HG03571 (cell line): ENCODE measurements at regions not wholly inside any gene's neighbourhood (a gene's known extent, or its start where the extent isn't known, plus 50 kb on each side); places are given as distances from the start of the nearest gene placed in this dataset.

Source experiments
- ATAC-seq: cut with Tn5 transposase; IDR thresholded peaks from one replicate; pipeline ENCODE4 v1.9.1; 2021; ENCODE audit not compliant: unreplicated experiment

DNA sequence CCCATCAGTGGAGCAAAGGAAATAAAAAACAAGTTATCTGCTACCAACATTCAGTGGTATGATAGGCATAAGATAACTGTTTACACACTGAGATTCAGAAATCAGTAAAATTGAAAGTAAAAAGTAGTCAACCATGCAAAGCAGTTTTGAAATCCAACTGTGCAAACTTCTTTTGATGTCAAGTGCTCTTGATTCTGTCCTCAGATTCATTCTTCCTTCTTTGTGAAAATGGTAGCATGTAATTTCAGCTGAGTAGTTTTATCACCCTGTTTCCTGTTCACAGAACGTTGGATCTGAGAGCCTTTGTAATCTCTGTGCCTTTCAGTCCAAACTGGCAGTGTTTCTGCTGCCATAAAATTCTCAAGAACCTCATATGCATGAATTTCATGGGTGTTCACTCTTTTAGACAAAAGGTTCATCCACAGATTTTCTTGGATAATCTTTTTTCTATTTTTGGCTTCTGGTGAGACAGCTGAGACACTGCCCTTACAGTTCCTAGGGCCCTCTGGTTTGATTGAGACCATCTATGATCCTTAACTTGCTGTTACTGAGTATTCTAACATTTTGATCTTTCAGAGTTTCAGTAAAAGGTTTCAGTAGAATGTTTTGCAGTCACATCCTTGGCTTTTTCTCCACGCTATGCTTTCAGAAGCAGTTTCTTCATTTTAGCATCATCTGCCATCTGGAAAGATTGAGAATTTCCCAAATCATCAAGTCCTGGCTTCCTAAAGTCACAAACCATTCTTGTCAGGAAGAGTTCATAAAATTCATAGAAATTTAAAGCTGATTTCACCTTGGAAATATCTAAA lies 272.3 kb upstream of the EPHA4 start:
- no peak for ATAC-seq

DNA sequence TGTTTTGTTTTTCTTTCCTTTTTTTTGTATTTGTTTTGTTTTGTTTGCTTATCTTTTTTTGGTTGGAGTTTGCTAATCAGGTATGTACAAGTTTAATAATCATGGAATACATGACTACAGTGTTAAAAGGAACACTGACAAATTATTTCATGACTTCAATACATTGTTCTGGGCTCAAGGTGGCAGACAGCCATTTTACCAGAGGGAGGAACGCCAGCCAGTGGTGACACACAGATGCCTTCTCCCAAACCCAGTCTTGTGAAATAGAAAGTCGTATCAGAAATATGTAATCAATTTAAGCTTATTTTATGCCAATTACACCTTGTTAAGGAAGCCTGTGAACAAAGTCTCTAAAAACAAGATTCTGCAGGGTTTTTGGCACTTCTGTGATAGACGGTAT lies 264.0 kb upstream of the EPHA4 start:
- no peak for ATAC-seq

DNA sequence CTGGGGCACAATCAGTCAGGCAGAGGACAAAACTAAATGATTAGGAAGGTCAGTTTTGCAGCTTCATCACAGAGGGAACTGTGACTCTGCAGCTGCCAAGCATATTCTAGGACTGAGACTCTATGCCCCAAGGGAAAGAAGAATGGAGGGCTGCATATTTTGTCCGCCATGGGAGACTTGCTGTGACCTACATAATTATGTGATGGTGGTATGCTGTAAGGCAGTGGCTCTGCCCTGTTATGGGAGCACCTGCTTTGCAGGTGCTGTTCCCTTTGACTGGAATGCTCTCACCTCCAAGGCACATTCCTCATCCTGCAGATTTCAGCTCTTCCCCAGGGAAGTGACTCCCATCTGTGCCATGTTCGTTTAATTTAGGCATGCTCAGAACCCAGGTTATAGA lies 261.9 kb upstream of the EPHA4 start:
- no peak for ATAC-seq

DNA sequence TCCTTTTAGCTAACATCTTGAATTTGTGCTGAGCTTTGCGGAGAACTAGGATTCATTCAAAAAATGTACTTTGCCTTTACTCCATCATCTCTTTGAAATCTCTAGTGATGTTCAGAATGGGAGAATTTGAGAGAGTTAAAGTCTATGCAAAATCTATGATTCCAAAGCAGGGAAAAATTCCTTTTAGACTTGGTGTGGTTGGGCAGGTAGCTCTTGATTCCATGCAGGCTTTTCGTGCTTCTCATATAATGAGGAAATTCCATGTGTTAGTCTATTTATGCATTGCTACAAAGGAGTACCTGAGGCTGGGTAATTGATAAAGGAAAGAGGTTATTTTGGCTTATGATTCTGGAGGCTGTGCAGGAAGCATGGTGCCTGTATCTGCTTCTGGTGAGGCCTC lies 258.9 kb upstream of the EPHA4 start:
- no peak for ATAC-seq

DNA sequence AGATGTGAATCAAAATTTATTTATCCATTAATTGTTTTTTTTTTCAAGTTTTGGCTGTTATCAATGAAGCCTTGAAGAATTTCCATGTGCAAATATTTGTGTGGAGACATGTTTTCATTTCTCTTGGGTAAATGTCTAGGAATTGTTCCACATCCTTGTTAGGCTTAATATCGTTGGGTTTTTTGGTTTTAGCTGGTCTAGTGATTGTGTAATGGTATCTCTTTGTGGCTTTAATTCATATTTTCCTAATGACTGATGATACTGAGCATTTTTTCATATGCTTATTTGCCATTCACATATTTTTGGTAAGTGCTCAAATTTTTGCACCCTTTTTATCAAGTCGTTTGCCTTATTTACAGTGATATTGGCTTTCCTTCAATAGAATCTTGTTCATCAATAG lies 250.3 kb upstream of the EPHA4 start:
- no peak for ATAC-seq

DNA sequence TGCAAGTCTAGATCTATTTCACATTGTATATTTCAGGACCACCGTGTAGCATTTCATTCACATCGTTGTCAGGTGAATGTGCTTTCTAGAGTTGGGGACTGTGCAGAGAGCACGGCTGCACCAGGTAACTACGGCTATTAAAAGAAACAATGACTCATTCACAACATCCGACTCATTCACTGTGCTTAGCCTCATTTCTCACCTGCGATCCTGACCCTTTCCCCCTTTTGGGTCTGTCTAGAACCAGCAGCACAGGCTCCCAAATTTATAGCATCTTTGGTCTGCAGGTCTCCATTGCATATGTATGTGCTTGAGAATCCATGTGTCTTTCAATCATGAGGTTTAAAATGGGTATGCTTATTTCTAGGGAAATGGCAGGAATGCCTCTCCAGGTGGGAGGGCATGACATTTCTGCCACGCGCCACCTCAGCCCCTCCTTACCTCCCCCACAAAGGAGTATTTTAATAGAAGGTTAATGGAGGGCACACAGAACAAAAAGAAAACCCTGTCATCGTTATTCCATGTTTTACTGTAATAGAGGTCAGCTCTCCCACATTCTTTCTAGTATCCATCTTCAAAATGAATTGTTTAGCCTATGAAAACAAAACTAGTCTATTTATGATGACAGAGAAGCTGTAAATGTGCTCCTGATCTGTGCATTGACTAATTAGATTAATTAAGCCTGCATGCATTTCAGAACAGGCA lies 246.7 kb upstream of the EPHA4 start:
- ATAC-seq = no peak

DNA sequence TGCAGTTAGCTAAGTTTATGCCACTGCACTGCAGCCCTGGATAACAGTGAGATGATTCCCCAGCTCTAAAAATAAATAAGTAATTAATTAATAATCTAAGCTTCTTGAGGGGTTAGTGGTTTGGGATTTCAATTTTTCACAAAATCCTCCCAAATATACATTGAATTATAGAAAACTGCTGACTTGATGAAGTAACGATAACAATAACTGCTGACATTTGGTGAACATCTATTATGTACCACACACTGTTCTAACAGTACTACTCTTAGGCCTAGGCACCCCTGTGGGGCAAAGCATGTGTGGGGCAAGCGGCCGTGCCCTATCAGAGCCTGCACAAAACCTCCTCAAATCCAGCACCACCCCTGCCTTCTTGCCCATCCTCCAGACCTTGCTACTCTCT lies 245.8 kb upstream of the EPHA4 start:
- no peak for ATAC-seq

DNA sequence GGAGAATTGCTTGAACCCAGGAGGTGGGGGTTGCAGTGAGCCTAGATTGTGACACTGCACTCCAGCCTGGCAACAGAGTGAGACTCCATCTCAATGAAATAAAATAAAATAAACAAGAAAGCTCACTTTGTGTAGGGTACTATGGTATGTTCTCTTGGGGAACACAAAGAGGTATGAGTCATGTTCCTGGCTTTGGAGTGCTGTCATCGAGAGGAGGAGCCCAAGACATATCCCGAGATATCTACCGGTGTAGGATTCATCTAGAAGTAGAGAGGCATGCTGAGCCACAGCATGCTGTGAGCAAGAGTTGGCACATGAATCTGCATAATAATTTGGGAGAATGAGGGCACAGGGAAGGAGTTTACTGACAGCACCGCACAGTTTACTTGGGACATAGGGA lies 244.9 kb upstream of the EPHA4 start:
- ATAC-seq = no peak

DNA sequence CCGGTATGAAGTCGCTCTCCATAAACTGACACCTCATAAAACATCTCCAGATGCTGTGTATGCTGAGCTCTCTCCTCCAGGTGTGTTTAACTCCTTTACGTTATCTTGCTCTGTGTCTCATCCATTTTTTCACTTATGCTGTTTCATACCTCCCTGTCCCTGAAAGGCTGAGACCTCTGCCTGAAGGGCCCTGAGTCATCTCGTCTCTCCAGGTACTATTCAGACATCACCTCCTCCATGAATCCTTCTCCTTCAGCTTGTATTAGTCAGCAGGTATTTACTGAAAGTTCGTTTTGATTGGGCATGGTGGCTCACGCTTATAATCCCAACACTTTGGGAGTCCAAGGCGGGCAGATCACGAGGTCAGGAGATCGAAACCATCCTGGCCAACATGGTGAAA lies 244.5 kb upstream of the EPHA4 start:
- ATAC-seq = no peak

DNA sequence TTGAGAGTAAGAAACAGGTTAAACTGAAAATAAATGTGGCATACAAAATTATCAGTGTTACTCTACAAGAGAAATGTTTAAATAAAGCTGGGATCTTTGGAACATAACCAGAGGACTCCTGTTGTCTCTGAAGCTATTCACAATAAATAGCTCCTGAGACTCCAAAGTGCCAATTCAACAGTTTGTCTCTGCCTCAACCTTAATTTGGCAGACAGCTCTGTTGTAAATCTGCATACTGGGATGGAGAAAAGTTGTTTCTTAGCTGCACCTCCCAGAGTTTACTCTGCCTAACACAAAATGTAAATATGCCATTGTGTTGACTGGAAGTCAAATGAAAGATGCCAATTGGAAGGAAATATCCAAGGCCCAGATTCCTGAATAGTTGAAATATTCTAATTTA lies 238.5 kb upstream of the EPHA4 start:
- no peak for ATAC-seq

DNA sequence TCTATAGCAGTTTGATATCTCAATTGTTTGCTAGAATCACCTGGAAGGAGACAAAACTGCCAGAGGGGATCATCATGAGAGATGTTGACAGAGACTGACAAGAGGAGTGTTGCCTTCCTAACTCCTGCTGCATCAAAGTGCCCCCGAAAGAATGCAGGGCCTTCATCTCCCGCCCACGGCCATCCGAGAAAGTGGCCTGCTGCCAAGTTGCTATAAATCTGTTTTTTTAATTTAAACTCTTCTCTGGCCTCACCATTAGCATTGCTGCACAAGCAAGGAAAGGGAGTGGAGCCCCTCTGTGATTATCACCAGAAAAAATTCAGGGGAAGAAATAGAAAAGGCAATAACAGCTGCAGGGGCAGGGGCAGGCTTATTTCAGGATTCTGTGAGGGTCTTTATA lies 238.1 kb upstream of the EPHA4 start:
- ATAC-seq = no peak

DNA sequence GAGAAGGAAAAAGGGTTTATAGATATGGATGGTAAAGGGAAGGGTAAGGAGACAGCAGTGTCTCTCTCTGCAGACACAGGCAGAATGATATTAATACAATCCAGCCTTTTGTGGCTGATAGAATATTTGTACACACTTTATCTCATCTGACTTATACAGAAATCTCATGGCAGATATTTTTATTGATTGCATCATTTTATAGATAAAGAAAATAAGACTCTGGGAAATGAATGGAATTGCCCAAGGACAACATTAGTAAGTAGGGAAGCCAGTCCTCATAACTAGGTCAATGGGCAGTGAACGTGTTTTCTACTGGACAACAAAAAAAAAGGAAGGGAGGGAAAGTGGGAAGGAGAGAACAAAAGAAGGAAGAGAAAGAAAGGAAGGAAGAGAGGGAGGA lies 236.4 kb upstream of the EPHA4 start:
- ATAC-seq = no peak

DNA sequence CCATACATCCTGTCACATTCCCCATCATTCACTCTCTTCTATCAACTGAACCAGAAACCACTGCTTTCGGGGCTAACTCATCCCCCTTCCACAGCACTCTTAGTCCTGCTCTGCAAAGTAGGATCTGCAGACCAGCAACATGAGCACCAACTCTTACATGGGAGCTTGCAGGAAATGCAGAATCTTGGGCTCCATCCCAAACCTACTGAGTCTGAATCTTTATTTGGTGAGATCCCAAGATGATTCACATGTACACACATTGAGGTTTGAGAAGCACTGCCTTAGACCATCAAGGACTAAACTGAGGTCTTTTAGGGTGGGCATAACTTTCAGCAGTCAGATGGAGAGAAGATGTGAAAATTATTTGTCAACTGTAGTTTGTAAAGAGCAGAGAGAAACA lies 235.6 kb upstream of the EPHA4 start:
- no peak for ATAC-seq

DNA sequence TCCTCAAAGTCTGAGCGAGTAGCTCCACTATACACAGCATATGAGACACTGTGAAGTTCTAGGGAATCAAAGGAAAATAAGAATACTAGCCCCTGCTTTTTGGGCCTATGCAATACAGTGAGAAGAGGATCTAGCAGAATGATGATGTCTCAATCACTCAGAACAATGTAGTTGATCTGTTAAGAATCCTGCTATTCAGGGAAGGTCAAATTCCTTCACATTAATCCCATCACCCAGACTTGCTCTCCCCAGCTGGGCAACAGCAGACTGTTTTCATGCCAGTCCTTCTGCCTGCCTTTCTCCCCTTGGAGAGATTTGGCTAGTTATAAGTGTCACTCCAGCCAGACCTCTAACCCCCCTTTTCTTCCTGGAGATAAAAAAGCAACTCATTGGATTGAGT lies 230.0 kb upstream of the EPHA4 start:
- ATAC-seq = no peak

DNA sequence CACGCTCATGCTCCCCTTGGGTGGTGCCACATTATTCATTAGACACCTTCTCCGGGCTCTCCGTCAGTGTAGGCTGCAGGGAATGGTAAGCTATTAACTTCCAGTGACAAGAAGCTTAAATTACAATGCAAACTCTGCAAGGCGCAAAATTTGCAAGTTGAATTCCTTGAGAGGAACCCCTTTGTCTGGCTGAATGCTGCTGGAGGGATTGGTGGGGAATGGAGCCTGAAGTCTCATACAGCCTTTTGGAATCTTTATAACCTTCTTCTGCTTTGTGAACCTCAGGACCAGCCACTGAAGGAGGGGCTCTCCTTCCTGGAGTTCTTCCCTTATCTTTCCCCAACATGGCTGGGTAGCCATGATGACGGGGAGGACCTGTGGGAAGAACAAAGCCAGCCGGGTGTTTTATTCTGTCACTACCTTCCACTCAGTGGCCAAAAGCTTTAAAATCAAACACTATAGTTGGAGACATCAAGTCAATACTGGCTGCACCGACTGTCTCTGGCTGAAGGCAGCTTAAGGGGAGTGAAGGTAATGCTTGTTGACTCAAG lies 220.9 kb upstream of the EPHA4 start:
- no peak for ATAC-seq

DNA sequence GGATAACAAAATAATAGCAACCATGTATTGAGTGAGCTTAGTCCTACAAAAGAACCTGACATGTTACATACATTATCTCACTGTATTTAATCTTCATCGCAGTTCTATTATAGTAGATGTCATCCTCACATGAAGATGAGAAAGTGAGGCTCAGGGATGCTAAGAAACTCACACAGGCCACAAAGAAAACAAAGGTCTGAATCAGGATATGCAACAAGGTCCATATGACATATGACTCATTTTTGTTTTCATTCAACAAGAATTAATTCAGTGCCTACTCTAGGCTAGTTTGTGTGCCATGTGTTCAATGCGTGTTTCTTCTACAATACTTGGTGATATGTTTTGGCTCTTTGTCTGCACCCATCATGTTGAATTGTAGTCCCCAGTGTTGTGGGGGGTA lies 219.7 kb upstream of the EPHA4 start:
- no peak for ATAC-seq

DNA sequence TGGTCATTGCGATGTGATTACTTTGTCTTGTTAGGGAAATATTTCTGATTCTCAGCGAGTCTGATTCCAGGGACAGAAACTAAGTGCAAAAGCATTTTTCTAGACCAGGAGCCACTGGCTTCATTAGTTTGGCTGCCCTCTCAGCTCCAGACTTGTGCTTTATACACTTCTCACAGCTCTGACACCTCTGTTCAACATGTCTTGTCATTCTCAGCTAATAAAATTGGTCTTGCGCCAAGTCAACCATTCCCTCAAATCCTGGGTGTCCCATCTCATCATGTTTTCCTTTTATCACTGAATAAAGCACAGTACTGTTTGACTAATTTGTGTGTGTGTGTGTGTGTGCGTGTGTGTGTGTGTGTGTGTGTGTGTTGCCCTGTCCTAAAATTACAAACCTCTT lies 215.5 kb upstream of the EPHA4 start:
- ATAC-seq = no peak

DNA sequence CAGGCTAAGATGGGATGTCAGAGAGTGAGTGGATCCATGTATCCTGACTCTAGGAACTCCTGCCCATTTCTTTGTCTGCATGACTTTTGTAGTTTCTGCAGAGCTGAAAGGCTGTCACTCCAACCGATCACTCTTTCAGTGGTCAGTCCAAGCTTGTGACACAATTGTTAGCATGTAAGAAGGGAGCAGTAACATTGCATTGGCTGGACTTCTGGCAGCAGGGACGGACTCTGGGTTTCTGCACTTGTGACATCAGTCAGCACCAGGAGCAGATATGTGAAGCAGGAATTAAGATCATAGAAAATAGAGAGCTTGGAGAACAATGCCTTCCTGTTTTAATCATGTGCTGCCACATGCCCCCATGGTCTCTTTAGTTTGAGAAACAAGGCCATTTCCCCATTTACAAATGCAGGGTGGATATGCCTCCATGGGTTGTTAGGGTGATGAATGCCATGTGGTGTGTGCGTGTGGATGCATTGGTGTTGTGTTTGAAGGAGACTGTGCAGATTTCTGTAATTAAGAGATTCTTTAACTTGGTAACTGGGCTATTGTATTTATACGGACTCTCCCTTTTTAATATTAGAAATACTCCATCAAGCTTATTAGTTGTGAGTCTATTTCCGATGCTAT lies 214.3 kb upstream of the EPHA4 start:
- ATAC-seq = no peak

DNA sequence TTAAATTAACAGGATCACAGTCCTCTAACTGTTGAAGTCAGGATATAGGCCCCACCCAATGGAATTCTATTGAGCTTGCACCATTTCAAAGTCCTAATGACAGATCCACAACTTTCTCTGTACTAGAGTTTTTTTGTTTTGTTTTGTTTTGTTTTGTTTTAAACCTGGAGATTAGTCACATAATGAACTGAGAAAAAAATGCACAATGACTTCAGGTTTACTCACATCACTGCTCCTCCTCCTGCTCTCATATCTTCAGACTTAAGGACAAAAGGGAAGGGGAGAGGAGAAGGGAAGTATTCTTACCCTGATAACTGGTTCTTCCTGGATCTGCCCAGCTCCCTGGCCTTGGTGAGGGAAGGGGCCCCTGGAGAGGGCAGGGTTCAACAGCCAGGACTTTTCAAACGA lies 208.2 kb upstream of the EPHA4 start:
- no peak for ATAC-seq

DNA sequence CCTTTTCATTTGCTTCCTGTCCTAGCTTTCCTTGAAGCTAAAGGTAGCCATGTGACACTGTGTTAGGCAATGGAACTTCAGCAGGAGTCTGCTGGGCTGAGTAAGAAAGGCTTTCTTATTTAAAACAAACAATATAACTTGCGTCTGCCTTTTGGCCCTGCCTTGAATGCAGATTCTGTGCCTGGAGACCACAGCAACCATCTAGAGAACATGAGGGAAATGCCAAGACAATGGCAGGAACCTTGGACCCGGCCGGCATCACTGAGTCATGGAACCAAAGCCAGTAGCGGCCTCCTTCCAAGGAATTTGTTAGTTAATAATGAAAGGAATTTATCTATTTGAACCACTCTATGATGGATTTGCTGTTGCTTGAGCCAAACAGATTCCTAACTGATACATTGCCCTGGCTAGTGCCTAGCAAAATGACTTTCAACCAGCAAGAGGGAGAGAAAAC lies 207.5 kb upstream of the EPHA4 start:
- ATAC-seq = no peak

DNA sequence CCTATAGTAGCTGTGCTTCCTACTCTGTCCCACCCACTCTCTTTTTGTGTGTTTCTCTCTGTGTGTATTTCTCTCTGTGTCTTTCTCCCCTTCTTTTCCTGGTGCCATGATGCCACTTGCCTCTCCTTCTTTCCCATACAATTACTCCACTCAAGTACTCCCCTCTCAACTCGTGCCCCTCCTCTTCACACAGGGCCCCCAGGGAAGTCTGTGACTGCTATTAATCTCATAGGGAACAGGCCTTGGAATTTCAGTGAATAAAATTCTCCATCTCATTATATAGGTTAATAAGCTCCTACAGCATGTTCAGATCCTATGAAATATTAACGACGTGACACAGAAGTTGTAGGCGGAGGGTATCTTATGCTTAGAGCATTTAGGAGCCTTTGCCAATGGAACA lies 205.9 kb upstream of the EPHA4 start:
- no peak for ATAC-seq

DNA sequence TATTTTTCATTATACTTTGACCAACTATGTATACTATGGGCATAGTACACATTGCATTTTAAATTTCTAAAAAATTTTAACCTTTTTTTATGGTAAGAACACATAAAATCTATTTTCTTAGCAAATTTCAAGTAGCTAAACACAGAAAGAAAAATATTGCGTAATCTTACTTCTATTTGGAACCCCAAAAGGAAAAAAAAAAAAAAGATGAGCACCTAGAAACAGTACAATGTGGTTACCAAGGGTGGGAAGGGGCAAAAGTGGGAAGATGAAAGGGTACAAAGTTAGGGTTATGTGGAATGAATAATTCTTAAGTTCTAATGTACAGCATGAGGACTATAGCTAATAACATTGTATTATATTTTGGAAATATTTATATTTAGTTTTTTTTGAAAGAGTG lies 205.0 kb upstream of the EPHA4 start:
- no peak for ATAC-seq
